Mammary epithelial cell (primary cell): ENCODE measurements at regions not wholly inside any gene's neighbourhood (a gene's known extent, or its start where the extent isn't known, plus 50 kb on each side); places are given as distances from the start of the nearest gene placed in this dataset.

ENCODE experiments used
- CTCF ChIP-seq, 2 donors: IDR thresholded peaks in 1 of 2; conservative IDR thresholded peaks in 1 of 2; 2 replicates each; pipeline ENCODE4 v1.5.1; 2011 to 2012; ENCODE audit warnings: inconsistent platforms in 2 of 2, low read length in 2 of 2, mild to moderate bottlenecking in 2 of 2, control low read depth in 1 of 2, low read depth in 1 of 2; ENCODE audit not compliant: insufficient read depth in 1 of 2; ENCODE audit errors: extremely low read depth in 1 of 2
- EZH2 ChIP-seq: IDR thresholded peaks from 2 replicates; pipeline ENCODE4 v1.6.1; 2012; ENCODE audit warnings: low read length, inconsistent platforms, borderline replicate concordance

- TF ChIP-seq CTCF (conservative IDR thresholded peaks at IDR 0.05 in 1 of 2, IDR thresholded peaks at IDR 0.05 in 1 of 2; ENCODE audit: extremely low read depth in 1 of 2, insufficient read depth in 1 of 2, low read depth in 1 of 2, low read length in 2 of 2) (no peak), EZH2 (no peak)
Observed at GRCh38 chr20:52382933-52383332, 191.4 kb upstream of the ZFP64 start.
